HG03558 (cell line): ENCODE measurements at regions not wholly inside any gene's neighbourhood (a gene's known extent, or its start where the extent isn't known, plus 50 kb on each side); places are given as distances from the start of the nearest gene placed in this dataset.

Experiments used
- ATAC-seq: cut with Tn5 transposase; IDR thresholded peaks from one replicate; pipeline ENCODE4 v1.9.1; 2021; ENCODE audit warnings: moderate number of reproducible peaks; ENCODE audit not compliant: unreplicated experiment; ENCODE audit errors: extremely low read depth

DNA sequence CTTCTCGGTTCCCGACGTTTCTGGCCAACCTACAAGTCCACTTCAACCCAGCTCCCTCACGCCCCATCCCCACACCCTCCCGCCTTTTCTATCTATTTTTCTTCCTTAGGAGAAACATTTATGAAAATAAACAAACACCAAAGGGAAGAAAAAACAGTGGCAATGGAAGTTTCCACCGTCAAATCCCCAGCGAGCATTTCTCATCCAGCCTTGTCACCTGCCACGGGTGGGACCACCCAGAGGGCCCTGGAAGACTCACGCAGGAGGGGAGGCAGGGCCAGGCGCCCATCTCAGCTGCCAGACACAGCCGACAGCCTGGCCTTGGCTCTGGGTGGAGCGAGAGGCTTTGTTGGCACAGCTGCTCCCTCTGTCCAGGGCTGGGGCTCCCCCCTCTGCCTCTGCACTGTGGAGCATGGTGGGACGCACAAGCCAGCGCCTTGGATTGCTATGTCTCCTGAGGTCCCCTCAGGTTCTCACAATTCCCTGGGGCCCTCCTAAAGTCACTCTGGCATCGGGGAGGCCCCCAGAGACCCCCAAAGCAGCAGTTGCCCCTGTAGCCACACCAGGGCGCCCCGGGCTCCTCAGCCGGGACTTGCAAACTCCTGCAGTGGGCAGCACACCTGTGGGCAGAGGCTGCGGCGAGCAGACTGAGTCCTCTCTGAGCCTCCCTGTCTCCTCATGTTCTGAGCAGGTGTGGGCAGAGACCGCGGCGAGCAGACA lies 395.7 kb upstream of the SALL3 start:
- ATAC-seq, result no peak

DNA sequence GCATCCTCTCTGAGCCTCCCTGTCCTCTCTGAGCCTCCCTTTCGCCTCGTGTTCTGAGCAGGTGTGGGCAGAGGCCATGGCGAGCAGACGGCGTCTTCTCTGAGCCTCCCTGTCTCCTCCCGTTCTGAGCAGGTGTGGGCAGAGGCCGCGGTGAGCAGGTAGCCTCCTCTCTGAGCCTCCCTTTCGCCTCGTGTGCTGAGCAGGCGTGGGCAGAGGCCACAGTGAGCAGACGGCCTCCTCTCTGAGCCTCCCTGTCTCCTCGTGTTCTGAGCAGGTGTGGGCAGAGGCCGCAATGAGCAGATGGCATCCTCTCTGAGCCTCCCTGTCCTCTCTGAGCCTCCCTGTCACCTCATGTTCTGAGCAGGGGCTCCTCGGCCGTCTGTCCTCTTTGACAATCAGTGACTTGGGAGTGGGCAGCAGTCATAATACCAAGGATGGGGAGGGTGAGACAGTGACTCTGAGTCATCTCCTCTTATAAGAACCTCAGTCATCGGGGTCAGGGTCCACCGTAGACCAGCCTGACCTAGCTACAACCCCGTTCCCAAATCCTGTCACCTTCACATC lies 395.1 kb upstream of the SALL3 start:
- ATAC-seq, result no peak

DNA sequence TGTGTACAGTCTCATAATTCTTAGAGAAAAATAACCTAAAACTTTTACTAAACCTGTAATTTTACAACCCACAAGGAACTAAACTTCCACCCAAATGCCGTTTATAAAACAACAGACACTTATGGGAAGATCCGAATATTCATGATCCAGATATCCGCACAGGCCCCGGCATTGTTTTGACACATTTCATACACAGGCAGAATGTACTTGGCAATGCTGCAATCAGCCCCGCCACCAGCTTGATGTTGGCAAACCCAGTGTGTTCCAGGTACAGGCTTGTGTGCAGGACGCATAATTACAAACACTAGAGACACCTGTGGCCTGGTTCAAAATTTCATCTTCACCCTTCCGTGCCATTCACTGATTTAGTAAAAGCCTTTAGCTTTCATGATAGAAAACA lies 393.0 kb upstream of the SALL3 start:
- ATAC-seq, result no peak

DNA sequence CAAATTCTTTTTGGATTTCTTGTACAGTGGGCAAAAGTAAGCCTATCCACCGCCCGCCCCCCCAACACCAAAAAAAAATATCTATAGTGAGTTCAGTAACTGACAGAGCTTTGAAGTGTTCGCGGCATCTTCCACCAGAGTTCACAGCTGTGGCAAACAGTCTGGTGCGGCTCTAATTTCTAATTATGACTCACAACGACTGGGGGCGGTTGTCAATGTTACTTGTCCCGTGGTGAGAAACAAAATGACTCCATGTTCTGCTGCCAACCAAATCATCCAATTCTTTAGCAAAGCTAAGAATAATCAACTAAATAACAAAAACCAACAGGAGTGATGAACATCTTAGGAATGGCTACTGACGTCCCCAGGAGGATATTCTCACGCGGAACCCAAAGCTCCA lies 392.5 kb upstream of the SALL3 start:
- ATAC-seq, result no peak

DNA sequence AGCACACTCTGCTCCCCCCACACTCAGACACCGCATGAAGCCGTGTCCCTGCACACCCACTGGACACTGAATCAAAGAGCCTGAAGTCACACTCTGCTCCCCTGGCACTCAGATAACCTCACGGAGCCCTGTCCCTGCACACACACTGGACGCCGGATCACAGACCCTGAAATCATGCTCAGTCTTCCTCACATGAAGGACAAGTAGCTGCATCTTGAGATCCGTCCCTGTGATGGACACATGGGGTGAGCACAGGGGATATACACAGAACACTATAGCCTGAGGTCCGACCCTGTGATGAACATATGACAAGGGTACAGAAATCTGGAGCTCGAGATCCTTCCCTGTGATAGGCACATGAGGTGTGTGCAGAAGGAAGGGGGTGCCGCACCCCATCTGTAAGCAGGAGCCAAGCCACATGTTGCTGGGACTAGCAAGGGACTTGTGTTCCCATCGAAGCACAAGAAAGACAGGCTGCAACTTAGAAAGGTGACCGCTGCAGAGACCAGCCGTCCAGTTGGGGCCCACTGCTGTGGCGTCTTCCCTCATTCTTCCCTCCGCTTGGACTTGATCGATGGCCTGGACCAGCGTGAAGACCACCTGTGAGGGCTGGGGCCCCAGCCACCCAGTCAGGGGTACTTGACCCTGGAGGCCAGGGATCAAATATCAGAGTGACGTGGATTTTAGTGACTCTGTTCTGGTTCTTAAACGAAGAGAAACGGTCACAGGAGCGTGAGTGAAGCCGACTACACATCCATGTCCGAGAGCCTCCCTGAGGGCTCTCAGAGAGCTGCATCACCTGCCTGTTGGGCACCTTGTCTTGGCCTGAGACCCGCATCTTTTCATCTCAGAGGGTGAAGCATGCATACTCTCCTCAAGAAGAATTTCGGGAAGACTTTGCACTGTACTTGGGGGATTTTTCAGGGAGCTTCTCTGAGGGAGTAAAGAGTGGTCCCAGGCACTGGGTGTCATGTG lies 391.7 kb upstream of the SALL3 start:
- no peak for ATAC-seq

DNA sequence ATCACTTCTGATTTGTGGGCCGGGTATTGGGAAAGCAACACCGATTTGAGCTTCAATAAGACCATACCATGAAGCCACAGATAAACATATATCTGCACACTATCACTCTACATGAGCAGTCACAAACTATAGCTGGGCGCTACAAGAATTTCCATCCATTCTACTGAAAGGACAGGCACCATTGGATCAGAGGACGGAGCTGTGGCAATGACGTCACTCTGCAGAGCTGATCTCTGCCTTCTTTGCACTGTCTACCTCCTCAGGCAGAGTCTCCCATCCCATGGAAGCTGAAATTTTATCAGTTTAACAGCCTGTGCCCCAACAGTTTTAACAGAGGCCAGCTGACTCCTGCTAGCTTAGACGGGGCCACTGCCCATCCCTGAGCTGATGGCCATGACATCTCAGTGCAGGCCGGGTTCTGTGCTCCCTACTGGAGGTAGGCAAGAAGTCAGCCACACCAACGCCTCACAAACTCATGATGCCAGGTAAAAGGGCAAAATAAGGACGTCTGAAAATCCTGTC lies 389.6 kb upstream of the SALL3 start:
- ATAC-seq, result no peak

DNA sequence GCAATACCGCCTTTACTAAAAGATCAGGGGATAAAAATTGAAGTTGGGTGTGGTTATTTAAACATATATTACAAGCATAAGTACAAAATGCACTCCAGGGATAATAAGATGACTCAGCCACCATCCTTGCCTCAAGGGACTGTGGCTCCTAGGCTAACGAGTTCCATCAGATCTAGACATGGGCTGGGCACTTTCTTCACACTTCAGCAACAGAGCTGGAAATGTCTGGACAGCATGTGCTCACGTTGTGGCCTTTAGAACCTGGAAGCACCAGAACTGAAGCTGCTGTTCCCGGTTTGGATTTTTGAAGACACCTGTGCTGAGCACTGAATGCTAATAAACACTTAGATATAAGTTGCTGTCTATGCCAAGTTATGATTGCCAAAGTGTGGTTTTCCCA lies 384.2 kb upstream of the SALL3 start:
- no peak for ATAC-seq

DNA sequence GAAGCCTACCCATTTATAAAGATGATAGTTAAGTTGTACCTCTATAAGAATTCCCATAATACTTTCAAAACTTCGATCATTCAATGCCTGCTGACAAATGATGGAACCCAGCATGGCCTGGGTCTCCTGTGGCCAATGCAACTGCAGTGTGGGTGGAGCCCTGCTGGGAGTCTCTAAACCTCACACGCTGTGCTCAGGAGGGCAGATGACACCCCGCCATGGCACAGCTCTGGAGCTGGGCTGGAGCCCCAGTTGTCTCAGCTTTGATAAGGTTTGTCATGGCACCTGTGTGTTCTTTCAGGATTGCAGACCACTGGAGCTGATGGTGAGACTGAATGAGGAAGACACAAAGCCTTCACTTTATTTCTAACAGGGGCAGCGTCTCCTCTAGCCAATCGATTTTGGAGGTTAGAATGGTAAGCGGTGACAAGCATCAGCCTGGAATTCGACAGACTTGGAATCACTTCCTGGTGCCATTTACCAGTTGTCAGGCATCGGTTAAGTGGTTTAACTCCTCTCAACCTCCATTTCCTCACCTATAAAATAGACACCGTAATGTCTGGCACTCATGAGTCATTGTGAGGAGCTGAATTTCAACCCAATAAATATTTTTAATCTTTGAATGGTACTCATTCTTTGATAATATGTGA lies 383.6 kb upstream of the SALL3 start:
- no peak for ATAC-seq

DNA sequence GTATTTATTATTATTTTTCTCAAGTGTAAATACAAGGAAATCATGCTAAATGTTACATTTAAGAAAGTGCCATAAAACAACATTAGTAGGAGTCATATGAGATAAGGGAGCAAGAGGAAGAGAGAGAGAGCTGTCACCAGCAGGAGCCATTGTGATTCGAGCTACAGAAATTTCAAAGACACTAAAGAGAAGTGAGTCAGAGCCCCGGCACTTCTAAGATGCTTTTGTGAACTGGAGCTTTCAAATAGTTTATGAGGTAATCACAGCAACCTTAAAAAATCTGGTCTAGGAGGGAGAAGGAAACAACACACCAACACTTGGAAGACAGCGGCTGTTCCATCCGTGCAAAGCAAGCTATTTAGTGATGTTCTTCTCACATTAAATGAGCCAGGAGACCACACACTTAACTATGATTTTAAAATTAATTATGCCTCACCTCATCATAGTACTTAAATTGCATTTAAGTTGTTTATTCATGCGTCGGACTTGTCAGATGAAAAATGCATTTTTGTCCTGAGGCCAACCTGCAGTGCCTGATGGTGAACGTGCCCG lies 382.7 kb upstream of the SALL3 start:
- no peak for ATAC-seq

DNA sequence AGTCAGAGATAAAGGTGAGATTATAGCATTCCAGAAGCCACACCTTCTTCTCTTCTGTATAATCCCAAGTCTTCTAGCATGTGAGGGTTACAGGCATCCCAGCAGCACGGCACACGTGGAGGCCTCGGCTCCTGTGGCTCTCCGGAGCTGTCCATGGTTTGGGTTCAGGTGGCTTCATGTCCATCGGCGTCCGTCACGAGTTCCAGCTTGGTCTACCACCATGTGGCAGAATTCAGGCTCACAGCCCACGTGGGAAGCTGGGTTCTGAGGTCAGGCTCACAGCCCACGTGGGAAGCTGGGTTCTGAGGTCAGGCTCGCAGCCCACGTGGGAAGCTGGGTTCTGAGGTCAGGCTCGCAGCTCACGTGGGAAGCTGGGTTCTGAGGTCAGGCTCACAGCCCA lies 378.3 kb upstream of the SALL3 start:
- ATAC-seq, result no peak

DNA sequence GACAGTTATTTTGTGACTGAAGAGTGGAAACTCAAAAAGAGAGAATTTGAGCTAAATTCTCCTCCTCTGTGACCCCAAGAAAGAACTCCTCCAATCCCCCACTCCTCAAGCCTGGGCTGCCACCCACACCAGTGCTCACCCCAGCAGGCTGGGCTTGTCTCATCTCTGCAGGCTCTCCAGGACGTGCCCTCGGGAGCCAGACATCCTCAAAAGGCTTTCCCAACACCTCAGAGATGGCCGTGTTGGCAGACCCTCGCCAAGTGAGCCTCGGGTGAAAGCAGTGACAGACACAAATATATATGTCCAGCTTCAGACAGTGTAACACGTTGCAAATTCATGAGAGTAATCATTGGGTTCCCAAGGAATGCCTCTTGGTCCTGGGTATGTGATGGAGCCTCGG lies 377.7 kb upstream of the SALL3 start:
- ATAC-seq, result no peak

DNA sequence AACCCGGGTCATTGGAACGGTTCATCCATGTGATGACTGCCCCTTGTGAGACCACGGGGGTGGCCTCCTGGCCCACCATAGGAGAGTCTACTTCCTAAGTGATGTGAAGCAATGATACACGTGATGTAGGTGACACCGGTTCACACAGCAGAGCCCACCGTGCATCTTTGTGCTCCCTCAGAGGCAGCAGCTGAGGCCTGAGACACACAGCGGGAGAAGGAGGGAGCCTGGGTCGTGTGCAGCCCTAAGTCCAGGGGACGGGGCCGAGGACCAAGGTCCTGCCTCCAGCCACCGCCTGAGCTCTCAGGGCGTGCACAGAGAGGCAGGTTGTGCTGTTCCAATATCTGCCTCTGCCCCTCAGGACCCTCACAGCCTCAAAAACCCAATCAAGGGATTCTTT lies 377.2 kb upstream of the SALL3 start:
- ATAC-seq, result no peak

DNA sequence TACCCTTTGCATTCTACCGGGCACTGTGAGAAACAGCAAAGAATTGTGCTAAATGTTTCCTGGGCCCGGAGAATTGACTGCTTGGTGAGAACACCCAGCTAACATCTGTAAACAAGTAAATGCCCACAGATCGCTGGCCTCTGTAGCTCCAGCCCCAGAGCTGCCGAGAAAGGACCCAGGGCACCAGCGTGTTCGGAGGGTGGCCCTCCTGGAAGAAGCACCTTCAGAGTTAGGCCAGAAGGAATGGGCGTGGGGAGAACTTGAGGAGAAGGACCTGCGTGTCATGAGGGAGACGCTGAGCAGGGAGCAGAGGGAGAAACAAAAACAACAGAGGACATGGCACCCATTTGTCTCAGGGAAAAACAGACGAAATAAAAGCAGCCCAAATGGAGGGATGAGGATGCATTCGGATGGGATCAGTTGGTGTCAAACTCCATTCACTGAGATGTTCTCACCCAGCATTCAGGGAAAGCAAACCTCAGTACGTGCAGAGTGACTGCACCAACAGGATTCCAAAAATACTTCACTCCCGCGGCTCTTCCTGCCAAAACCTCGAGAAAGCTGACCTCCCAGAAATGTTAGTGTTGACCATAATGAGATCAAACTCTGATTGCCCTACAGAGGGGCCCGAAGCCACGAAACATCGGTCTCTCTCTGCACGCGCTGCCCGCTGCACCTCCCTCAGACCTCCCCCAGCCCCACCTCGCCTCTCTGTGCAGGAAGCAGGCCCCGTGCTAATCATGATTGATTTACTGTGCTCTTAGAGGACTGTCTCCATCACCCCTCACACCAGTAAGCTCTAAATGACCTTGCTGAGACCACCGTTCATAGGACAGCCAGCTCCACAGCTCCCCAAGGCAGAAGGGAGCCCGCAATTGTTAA lies 376.3 kb upstream of the SALL3 start:
- no peak for ATAC-seq

DNA sequence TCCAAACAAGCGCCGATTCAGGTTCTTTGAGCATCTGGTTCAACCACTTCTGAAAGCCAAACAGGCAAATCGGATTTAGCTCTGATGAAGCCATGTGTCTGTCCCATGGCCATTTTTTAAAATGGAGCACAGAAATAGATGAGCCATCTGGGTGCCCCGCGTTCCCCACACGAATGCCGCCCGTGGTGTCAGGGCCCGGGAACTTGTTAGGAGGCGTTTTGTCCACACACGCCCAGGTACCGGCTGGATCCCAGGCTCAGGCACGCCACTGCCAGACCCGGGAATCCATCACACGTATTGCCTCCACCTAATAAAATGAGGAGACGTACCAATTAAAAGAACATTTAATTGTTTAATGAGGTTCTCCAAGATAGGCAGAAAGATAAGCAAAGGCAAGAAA lies 374.4 kb upstream of the SALL3 start:
- ATAC-seq, result no peak

DNA sequence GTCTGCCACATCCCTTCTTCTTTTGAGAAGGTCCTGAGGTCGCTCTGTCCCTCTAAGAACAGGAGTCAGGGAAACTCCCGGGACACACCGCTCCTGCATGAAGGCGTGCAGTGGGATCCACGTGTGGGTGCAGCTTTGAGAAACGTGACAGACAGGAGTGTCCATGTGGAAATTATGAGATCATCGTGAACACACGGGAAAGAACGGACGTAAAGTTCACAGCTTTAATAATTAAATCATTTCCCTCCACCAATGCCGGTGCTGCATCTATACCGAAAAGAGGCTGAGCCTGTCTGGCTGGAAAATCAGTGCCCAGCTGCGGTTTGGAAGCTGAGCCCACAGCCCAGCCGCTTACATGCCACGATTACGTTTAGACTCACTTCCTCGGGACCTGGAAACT lies 372.4 kb upstream of the SALL3 start:
- ATAC-seq, result no peak

DNA sequence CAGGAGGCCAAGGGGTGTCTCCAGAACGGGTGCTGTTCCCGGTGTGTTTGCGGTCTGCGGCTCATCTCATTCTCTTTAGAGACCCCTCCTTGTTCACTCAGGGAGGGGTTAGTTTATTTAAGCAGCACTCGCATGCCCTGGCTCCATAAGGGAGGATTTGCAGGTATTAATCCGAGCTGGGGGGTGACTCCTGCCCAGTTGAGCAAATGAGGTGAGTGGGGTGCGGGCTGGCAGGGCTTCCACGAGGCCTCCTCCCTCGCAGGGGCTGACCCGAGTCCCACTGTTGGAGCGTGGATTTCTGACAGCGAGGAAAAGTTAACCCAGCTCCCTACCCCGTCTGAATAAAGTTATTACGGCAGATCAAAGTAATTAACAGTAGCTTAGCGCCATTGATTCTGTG lies 371.8 kb upstream of the SALL3 start:
- ATAC-seq, result no peak

DNA sequence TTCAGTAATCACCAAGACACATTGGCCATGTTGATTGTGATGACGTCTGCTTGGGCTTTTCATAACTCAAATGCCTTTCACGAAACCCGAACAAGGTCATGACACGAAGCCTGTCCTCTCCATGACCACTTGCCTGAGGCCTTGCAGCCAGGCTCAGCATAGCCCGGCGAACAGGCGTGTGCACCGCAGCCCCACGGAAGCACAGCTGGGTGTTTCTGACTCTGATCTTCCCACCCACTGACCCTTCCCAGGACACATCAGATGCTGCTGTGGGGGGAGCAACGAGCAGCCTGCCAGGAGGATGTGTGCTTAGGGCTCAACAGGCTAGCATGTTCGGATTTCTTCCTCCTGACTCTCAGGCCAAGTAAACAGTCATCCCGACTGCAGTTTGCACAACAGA lies 369.4 kb upstream of the SALL3 start:
- no peak for ATAC-seq

DNA sequence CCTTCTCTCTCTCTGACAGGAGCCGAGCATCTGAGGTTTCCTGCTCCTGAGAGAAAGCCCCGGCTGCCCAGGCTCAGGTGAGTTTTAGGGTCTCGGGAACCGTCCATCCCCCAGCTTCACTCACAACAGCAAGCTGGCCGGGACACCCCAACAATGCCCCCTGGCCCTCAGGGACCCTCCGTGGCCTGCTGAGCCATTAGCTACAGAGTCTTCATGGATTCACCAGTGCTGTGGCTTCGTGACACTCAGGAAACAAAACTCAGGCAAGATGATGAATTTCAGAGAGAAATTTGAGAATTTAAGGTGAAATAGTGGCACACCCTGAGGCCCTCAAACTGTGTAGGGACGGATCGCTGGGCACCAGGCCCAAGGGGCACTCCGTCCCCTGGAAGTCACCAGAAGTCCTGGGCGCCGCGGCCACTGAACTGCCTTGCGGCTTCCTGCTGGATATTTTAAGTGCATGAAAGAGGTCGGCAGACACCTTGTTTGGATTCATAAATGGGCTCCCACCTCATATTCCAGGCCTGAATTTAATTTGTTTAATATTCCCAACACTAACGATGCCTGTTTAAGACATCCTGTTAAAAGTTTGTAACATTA lies 368.3 kb upstream of the SALL3 start:
- no peak for ATAC-seq

DNA sequence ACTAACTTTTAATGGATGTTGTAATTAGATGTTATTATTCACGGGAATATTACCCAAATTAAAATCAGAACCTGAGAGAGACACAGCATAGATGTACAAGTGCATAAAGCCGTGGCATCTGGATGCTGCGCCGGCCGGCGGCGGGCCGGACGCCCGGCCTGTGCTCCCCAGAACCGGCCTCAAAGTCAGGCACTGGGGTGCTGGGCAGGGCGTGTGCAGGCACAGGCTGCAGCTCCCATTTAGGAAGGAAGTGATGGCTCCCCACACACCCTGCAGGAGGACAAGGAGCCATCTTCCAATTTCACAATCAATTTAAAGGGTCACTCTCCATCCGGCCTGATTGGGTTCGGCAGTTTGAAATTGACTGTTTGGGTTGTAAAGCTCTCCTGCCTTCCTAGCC lies 367.7 kb upstream of the SALL3 start:
- no peak for ATAC-seq
